ENCODE measurements at regions not wholly inside any gene's neighbourhood (a gene's known extent, or its start where the extent isn't known, plus 50 kb on each side); places are given as distances from the start of the nearest gene placed in this dataset.

- DNase-seq (ENCODE audit: low read depth, low spot score) = no peak
Observed at GRCh38 chr1:75984781-75985180, 52.6 kb upstream of the ASB17 start.

- DNase-seq (ENCODE audit: low read depth, low spot score) = no peak
Observed at GRCh38 chr1:75985827-75986226, 53.6 kb upstream of the ASB17 start.

GRCh38 chr1:75986478-75986877 is 54.3 kb upstream of the ASB17 start:
- no peak for DNase-seq (ENCODE audit: low read depth, low spot score)

GRCh38 chr1:75989121-75989520 is 56.9 kb upstream of the ASB17 start:
- DNase-seq (ENCODE audit: low read depth, low spot score) = no peak

- DNase-seq (ENCODE audit: low read depth, low spot score) = no peak
Observed at GRCh38 chr1:75990686-75991085, 58.5 kb upstream of the ASB17 start.

- DNase-seq (ENCODE audit: low read depth, low spot score) = peak; percentile 34
Observed at GRCh38 chr1:75991497-75992114, 59.4 kb upstream of the ASB17 start.

GRCh38 chr1:75992312-75992711 is 60.1 kb upstream of the ASB17 start:
- no peak for DNase-seq (ENCODE audit: low read depth, low spot score)

GRCh38 chr1:75993661-75994060 is 61.5 kb upstream of the ASB17 start:
- no peak for DNase-seq (ENCODE audit: low read depth, low spot score)

GRCh38 chr1:75996196-75996595 is 64.0 kb upstream of the ASB17 start:
- no peak for DNase-seq (ENCODE audit: low read depth, low spot score)

GRCh38 chr1:75999034-75999433 is 66.8 kb upstream of the ASB17 start:
- no peak for DNase-seq (ENCODE audit: low read depth, low spot score)

- DNase-seq (ENCODE audit: low read depth, low spot score) = no peak
Observed at GRCh38 chr1:76003946-76004345, 70.6 kb upstream of the ST6GALNAC3 start.

GRCh38 chr1:76005765-76006164 is 68.8 kb upstream of the ST6GALNAC3 start:
- DNase-seq (ENCODE audit: low read depth, low spot score) = no peak

- DNase-seq (ENCODE audit: low read depth, low spot score) = no peak
Observed at GRCh38 chr1:76006234-76006633, 68.3 kb upstream of the ST6GALNAC3 start.

GRCh38 chr1:76010802-76011201 is 63.7 kb upstream of the ST6GALNAC3 start:
- no peak for DNase-seq (ENCODE audit: low read depth, low spot score)

GRCh38 chr1:76012341-76013205 is 62.0 kb upstream of the ST6GALNAC3 start:
- DNase-seq (ENCODE audit: low read depth, low spot score) = no peak

- no peak for DNase-seq (ENCODE audit: low read depth, low spot score)
Observed at GRCh38 chr1:76013206-76013581, 61.4 kb upstream of the ST6GALNAC3 start.

GRCh38 chr1:76015478-76016103 is 59.0 kb upstream of the ST6GALNAC3 start:
- DNase-seq (ENCODE audit: low read depth, low spot score) = no peak

- DNase-seq (ENCODE audit: low read depth, low spot score) = no peak
Observed at GRCh38 chr1:76018045-76018444, 56.5 kb upstream of the ST6GALNAC3 start.

- no peak for DNase-seq (ENCODE audit: low read depth, low spot score)
Observed at GRCh38 chr1:76021846-76022245, 52.7 kb upstream of the ST6GALNAC3 start.

- DNase-seq (ENCODE audit: low read depth, low spot score) = no peak
Observed at GRCh38 chr1:76023669-76024435, 50.7 kb upstream of the ST6GALNAC3 start.

All from activated CD4-positive, CD25-positive, alpha-beta regulatory T cell treated with anti-CD3 and anti-CD28 coated beads, Interleukin-2, amount 50 U/mL, for 16 hours (primary cell).